Fibroblast of villous mesenchyme (primary cell): ENCODE measurements at regions not wholly inside any gene's neighbourhood (a gene's known extent, or its start where the extent isn't known, plus 50 kb on each side); places are given as distances from the start of the nearest gene placed in this dataset.
A peak's percentile ranks its signal among the peaks of the same experiment; 100 is the strongest.

Experiments
- DNase-seq: peaks from one replicate; pipeline ENCODE4 v3.0.0-alpha.2; 2010; ENCODE audit warnings: low read depth
- H3K4me3 ChIP-seq: 2 replicates; pipeline ENCODE4 v1.5.1; 2011; ENCODE audit warnings: low read depth, mild to moderate bottlenecking, low read length
- CTCF ChIP-seq: IDR thresholded peaks from 2 replicates; pipeline ENCODE4 v1.5.1; 2012; ENCODE audit warnings: low read depth, mild to moderate bottlenecking, low read length; ENCODE audit not compliant: insufficient read depth

- no peak for DNase-seq
- no peak overlapping the region for H3K4me3 ChIP-seq
- TF ChIP-seq CTCF: no peak
These were observed 242.9 kb downstream of the HGF start for GRCh38 chr7:81526971-81527370.

- no peak for DNase-seq
- no peak for TF ChIP-seq CTCF
These were observed 244.0 kb downstream of the HGF start for GRCh38 chr7:81525841-81526240.

GRCh38 chr7:81519886-81520285, 250.0 kb downstream of the HGF start:
- DNase-seq: no peak
- TF ChIP-seq CTCF: no peak
- no peak overlapping the region for H3K4me3 ChIP-seq

More at GRCh38 chr7:81525841-81526240, 244.0 kb downstream of the HGF start:
- H3K4me3 ChIP-seq: no peak overlapping the region

- DNase-seq: no peak
- TF ChIP-seq CTCF: no peak
- no peak overlapping the region for H3K4me3 ChIP-seq
These were observed 252.9 kb downstream of the HGF start for GRCh38 chr7:81516898-81517297.

- peak; percentile 91 for DNase-seq
- H3K4me3 ChIP-seq: no peak overlapping the region
- TF ChIP-seq CTCF: no peak
These were observed 254.8 kb downstream of the HGF start for GRCh38 chr7:81515009-81515408.

GRCh38 chr7:81514546-81514945, 255.3 kb downstream of the HGF start:
- no peak for TF ChIP-seq CTCF
- DNase-seq: peak; percentile 90
- no peak overlapping the region for H3K4me3 ChIP-seq

GRCh38 chr7:81510122-81510521, 259.7 kb downstream of the HGF start:
- no peak for DNase-seq
- H3K4me3 ChIP-seq: no peak overlapping the region
- TF ChIP-seq CTCF: no peak
